ENCODE measurements at regions not wholly inside any gene's neighbourhood (a gene's known extent, or its start where the extent isn't known, plus 50 kb on each side); places are given as distances from the start of the nearest gene placed in this dataset.

DNA sequence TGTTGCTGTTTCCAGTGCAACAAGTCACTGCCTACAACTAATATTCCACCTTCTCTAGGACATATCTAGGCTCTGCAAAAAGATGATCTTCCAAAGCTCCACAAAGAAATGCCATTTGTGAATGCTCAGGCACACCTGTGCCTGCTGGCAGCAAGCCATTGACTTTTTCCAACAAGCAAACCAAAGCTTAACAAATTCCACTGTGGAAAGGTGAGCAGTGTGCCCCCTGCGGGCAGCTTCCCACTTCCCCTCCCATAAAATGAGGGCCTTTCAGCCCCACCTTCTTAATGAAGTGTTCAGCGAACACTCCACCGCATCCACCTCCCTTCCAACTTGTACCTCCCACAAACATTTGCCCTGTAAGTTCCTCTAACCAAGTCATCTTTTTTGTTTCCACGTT is 157.5 kb upstream of the SLC24A5 start:
- DNase-seq, result no peak
- Histone ChIP-seq H3K27me3 (no peaks in the 10 kb centered on the region), H3K4me1 (no peaks in the 10 kb centered on the region), H3K36me3 (no peaks in the 10 kb centered on the region), H3K4me3 (no peak overlapping the region), H3K9me3 (no peaks in the 10 kb centered on the region), H3K27ac (no peak overlapping the region)
- no peak for TF ChIP-seq POLR2A (IDR thresholded peaks at IDR 0.05)
- TF ChIP-seq, protein P1, sequence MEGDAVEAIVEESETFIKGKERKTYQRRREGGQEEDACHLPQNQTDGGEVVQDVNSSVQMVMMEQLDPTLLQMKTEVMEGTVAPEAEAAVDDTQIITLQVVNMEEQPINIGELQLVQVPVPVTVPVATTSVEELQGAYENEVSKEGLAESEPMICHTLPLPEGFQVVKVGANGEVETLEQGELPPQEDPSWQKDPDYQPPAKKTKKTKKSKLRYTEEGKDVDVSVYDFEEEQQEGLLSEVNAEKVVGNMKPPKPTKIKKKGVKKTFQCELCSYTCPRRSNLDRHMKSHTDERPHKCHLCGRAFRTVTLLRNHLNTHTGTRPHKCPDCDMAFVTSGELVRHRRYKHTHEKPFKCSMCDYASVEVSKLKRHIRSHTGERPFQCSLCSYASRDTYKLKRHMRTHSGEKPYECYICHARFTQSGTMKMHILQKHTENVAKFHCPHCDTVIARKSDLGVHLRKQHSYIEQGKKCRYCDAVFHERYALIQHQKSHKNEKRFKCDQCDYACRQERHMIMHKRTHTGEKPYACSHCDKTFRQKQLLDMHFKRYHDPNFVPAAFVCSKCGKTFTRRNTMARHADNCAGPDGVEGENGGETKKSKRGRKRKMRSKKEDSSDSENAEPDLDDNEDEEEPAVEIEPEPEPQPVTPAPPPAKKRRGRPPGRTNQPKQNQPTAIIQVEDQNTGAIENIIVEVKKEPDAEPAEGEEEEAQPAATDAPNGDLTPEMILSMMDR (IDR thresholded peaks at IDR 0.05), result no peak

DNA sequence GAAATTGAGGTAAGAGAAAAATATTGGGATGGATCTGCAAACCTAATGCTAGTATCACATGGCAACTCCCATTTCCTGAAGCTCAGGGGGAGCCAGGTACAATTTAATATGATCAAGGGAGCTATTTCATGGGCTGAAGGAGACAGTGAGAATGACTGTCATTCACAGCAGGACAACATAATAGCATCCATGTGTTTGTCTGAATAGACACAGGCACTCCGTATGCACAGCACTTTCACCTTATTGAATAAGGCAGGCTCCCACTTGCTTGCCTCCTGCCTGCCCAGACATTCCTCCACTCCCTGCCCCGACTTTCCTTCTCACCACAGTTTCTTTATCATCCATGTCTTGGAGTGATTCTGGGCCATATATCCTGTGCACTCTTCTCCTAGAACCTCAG is 156.6 kb upstream of the SLC24A5 start:
- Histone ChIP-seq H3K27me3 (no peaks in the 10 kb centered on the region), H3K36me3 (no peaks in the 10 kb centered on the region), H3K27ac (no peak overlapping the region), H3K4me3 (no peak overlapping the region), H3K9me3 (no peaks in the 10 kb centered on the region), H3K4me1 (no peaks in the 10 kb centered on the region)
- TF ChIP-seq, protein P1 (IDR thresholded peaks at IDR 0.05), result no peak
- no peak for TF ChIP-seq POLR2A (IDR thresholded peaks at IDR 0.05)
- DNase-seq, result no peak

DNA sequence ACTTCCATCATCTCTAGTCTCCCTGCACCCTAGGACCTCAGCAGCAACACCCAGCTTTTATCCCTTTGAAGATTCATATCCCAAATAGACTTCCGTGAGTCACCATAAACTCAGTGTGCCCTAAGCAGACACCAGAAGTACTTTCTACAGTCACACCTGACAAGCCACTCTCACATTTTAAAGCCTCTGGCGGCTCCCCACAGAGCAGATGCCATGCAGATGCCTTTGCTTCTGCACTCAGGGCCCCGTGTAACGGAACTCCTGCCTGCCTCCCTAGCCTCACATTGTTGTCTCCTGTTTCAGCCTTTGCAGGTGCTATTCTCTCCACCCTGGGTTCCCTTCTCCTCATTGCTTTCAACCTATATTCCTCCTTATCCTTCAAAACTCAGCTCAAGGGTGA is 155.5 kb upstream of the SLC24A5 start:
- no peaks in the 10 kb centered on the region for H3K4me1 ChIP-seq
- H3K27me3 ChIP-seq, result no peaks in the 10 kb centered on the region
- no peak for DNase-seq
- H3K27ac ChIP-seq, result no peak overlapping the region
- H3K9me3 ChIP-seq, result no peaks in the 10 kb centered on the region
- TF ChIP-seq, protein P1 (IDR thresholded peaks at IDR 0.05), result no peak
- TF ChIP-seq POLR2A (IDR thresholded peaks at IDR 0.05), result no peak
- H3K36me3 ChIP-seq, result no peaks in the 10 kb centered on the region
- H3K4me3 ChIP-seq, result no peak overlapping the region

DNA sequence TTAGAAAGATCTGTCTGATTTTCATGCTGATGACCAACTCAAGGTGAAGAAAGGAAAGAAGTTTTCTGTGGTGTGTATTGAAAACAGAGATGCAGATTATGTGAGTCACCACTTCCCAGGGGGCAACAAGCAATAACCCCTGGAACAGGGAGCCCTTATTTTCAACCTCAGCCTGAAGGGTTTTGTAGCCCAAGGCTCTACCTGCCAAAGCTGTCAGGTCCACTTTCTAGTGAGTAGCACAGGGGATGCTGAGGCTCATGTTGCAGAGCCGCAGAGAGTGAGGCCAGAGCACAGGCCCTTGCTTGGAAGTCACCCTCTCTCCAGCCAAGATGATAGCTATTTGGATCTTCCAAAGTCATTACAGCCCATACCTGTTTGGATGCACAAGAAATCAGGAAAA is 152.2 kb upstream of the SLC24A5 start:
- no peaks in the 10 kb centered on the region for H3K27me3 ChIP-seq
- H3K4me1 ChIP-seq, result no peaks in the 10 kb centered on the region
- no peak overlapping the region for H3K4me3 ChIP-seq
- H3K9me3 ChIP-seq, result no peaks in the 10 kb centered on the region
- no peaks in the 10 kb centered on the region for H3K36me3 ChIP-seq
- H3K27ac ChIP-seq, result no peak overlapping the region
- TF ChIP-seq, protein P1 (IDR thresholded peaks at IDR 0.05), result no peak
- TF ChIP-seq POLR2A (IDR thresholded peaks at IDR 0.05), result no peak
- DNase-seq, result no peak

DNA sequence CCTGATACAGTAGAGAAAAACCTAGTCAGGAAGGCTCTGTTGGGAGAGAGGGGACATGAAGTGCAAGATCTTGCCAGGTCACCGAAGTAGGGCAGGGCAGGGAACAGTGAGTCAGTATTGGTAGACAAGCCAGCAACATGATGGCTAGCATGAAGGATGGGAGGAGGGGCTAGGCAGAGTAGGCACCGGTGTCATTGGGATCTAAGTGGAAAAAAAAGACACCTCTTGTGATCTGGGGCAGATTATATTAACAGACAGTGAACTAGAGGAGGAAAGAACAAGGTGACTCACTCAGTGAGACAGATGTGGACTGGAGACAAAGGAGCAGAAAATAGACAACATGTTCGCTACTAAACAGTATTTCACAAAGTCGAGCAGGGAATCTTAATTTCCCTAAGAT is 149.2 kb upstream of the SLC24A5 start:
- Histone ChIP-seq H3K9me3 (no peaks in the 10 kb centered on the region), H3K4me1 (no peaks in the 10 kb centered on the region), H3K4me3 (no peak overlapping the region), H3K27ac (no peak overlapping the region), H3K36me3 (no peaks in the 10 kb centered on the region), H3K27me3 (no peaks in the 10 kb centered on the region)
- TF ChIP-seq, protein P1 (IDR thresholded peaks at IDR 0.05), result no peak
- TF ChIP-seq POLR2A (IDR thresholded peaks at IDR 0.05), result no peak
- DNase-seq, result no peak

DNA sequence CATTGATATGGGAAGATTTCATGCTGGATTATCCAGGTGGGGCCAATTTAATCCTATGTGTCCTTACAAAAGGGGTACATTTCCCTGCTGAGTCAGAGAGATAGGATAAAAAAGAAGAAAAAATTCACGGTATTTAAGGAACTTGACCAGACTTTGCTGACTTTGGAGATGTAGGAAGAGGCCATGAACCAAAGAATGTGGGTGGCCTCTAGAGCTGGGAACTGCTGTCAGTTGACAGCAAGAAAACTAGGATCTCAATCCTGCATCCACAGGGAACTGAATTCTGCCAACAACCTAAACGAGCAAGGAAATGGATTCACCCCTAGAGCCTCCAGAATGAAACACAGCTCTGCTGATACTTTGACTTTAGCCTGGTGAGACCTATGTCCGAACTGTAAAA is 148.1 kb upstream of the SLC24A5 start:
- no peaks in the 10 kb centered on the region for H3K27me3 ChIP-seq
- TF ChIP-seq, protein P1 (IDR thresholded peaks at IDR 0.05), result no peak
- TF ChIP-seq POLR2A (IDR thresholded peaks at IDR 0.05), result no peak
- H3K36me3 ChIP-seq, result no peaks in the 10 kb centered on the region
- no peaks in the 10 kb centered on the region for H3K4me1 ChIP-seq
- no peak overlapping the region for H3K27ac ChIP-seq
- no peaks in the 10 kb centered on the region for H3K9me3 ChIP-seq
- no peak overlapping the region for H3K4me3 ChIP-seq
- DNase-seq, result no peak
